OCI-LY1 (cell line): ENCODE measurements at regions not wholly inside any gene's neighbourhood (a gene's known extent, or its start where the extent isn't known, plus 50 kb on each side); places are given as distances from the start of the nearest gene placed in this dataset.

Experiments used
- H2AFZ ChIP-seq: fragments of 200-600 bp; sonication (generic), shearing (Covaris generic); 2 replicates; pipeline ENCODE4 v1.6.0; 2014; ENCODE audit warnings: antibody characterized with exemption, mild to moderate bottlenecking, low read length
- H3F3A ChIP-seq: fragments of 200-600 bp; sonication (generic), shearing (Covaris generic); 2 replicates; pipeline ENCODE4 v1.6.0; 2014; ENCODE audit warnings: mild to moderate bottlenecking, antibody characterized with exemption, low read length, moderate library complexity; ENCODE audit not compliant: insufficient read depth
- H3K27ac ChIP-seq: fragments of 200-600 bp; sonication (generic); 2 replicates; pipeline ENCODE4 v1.5.1; 2014; ENCODE audit warnings: low read length, mixed run types, mild to moderate bottlenecking, low read depth; ENCODE audit not compliant: poor library complexity, severe bottlenecking
- H3K27me3 ChIP-seq: fragments of 200-600 bp; sonication (generic); 2 replicates; pipeline ENCODE4 v1.6.0; 2014; ENCODE audit warnings: antibody characterized with exemption, mild to moderate bottlenecking, low read length, moderate library complexity; ENCODE audit not compliant: insufficient read depth
- H3K36me3 ChIP-seq: fragments of 200-600 bp; sonication (generic); 2 replicates; pipeline ENCODE4 v1.6.1; 2014; ENCODE audit warnings: mild to moderate bottlenecking, antibody characterized with exemption, low read length, moderate library complexity, mixed read lengths; ENCODE audit not compliant: insufficient read depth
- H3K4me1 ChIP-seq: fragments of 200-600 bp; sonication (generic); 2 replicates; pipeline ENCODE4 v1.5.1; 2014; ENCODE audit warnings: mild to moderate bottlenecking, low read length, moderate library complexity; ENCODE audit not compliant: insufficient read depth, severe bottlenecking
- H3K4me2 ChIP-seq: fragments of 200-600 bp; sonication (generic), shearing (Covaris generic); 2 replicates; pipeline ENCODE4 v1.6.1; 2014; ENCODE audit warnings: low read length
- H3K4me3 ChIP-seq: fragments of 200-600 bp; sonication (generic); 2 replicates; pipeline ENCODE4 v1.5.1; 2014; ENCODE audit warnings: low read length, low read depth, mild to moderate bottlenecking, mixed read lengths; ENCODE audit not compliant: poor library complexity, severe bottlenecking
- H3K79me2 ChIP-seq: fragments of 200-600 bp; shearing (Covaris generic); 2 replicates; pipeline ENCODE4 v1.6.1; 2016; ENCODE audit warnings: mixed run types, low read length, mixed read lengths; ENCODE audit not compliant: insufficient read depth
- H3K9ac ChIP-seq: fragments of 200-600 bp; sonication (generic), shearing (Covaris generic); 2 replicates; pipeline ENCODE4 v1.6.1; 2014; ENCODE audit warnings: mild to moderate bottlenecking, low read length, mixed read lengths
- H3K9me2 ChIP-seq: fragments of 200-600 bp; sonication (generic), shearing (Covaris generic); 2 replicates; pipeline ENCODE4 v1.6.1; 2014; ENCODE audit warnings: low read depth, mild to moderate bottlenecking, low read length, mixed read lengths
- H3K9me3 ChIP-seq: fragments of 200-600 bp; shearing (Covaris generic); 2 replicates; pipeline ENCODE4 v1.6.1; 2014; ENCODE audit warnings: low read length, mixed read lengths
- H4K20me1 ChIP-seq: fragments of 200-600 bp; sonication (generic), shearing (Covaris generic); 2 replicates; pipeline ENCODE4 v1.6.0; 2016; ENCODE audit warnings: mild to moderate bottlenecking, low read length; ENCODE audit not compliant: insufficient read depth
- EZH2 ChIP-seq: fragments of 200-600 bp; sonication (generic), shearing (Covaris generic); IDR thresholded peaks from 2 replicates; pipeline ENCODE4 v1.8.0; 2017; ENCODE audit warnings: borderline replicate concordance, mixed run types, mild to moderate bottlenecking, antibody characterized with exemption, low read length, moderate library complexity, mixed read lengths
- TF ChIP-seq, protein P1 (sequence below): fragments of 200-600 bp; sonication (generic), shearing (Covaris generic); IDR thresholded peaks from 2 replicates; pipeline ENCODE4 v1.5.1; 2017; ENCODE audit warnings: mild to moderate bottlenecking, antibody characterized with exemption, low read length, moderate library complexity, mixed read lengths

DNA sequence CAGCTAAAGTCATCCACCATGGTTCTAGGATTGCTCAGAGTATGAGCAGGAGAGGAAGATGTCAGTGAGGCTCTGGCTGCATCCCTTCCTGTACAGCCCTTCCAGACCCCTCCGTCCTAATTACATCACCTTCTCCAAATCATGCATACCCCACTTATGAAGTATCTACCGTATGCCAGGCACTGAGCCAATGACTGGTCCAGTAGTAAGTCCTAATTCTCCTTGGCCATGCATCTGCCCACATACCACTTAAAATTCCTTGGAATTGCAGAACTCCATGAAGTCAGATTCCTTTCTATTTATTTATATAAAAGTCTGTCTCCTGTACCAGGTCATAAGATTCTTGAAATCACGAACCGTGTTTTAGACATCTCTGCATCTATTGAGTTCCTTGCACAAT is 106.1 kb downstream of the SEC16B start:
- TF ChIP-seq, protein P1, sequence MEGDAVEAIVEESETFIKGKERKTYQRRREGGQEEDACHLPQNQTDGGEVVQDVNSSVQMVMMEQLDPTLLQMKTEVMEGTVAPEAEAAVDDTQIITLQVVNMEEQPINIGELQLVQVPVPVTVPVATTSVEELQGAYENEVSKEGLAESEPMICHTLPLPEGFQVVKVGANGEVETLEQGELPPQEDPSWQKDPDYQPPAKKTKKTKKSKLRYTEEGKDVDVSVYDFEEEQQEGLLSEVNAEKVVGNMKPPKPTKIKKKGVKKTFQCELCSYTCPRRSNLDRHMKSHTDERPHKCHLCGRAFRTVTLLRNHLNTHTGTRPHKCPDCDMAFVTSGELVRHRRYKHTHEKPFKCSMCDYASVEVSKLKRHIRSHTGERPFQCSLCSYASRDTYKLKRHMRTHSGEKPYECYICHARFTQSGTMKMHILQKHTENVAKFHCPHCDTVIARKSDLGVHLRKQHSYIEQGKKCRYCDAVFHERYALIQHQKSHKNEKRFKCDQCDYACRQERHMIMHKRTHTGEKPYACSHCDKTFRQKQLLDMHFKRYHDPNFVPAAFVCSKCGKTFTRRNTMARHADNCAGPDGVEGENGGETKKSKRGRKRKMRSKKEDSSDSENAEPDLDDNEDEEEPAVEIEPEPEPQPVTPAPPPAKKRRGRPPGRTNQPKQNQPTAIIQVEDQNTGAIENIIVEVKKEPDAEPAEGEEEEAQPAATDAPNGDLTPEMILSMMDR: no peak
- no peak for TF ChIP-seq EZH2
- Histone ChIP-seq H3K27me3 (no peaks in the 10 kb centered on the region), H3K4me3 (no peak overlapping the region), H3F3A (no peaks in the 10 kb centered on the region), H3K9me2 (no peaks in the 10 kb centered on the region), H3K79me2 (no peaks in the 10 kb centered on the region), H3K9ac (no peak overlapping the region), H3K27ac (no peak overlapping the region), H4K20me1 (no peaks in the 10 kb centered on the region), H3K9me3 (no peaks in the 10 kb centered on the region), H2AFZ (no peak overlapping the region), H3K4me1 (no peaks in the 10 kb centered on the region), H3K36me3 (no peaks in the 10 kb centered on the region), H3K4me2 (no peak overlapping the region)

DNA sequence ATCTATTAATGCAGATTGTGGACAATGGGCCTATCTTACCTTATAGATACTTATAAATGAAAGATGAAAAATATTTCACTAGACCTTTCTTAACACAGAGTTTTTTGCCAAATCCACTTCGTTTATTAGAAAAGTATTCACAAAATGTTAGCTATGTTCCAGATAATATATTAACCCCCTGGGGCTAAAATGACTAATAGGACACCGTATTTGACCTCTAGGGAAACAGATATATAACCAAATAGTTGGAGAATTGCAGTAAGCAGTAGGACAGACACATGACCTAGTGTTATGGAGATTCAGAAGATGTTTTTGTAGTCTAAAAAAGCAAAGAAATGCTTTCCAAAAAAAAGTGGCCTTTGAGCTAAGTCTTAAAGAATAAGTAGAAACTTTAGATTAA is 106.9 kb downstream of the SEC16B start:
- Histone ChIP-seq H3K36me3 (no peaks in the 10 kb centered on the region), H3K4me3 (no peak overlapping the region), H3K27me3 (no peaks in the 10 kb centered on the region), H3F3A (no peaks in the 10 kb centered on the region), H2AFZ (no peak overlapping the region), H3K79me2 (no peaks in the 10 kb centered on the region), H3K27ac (no peak overlapping the region), H3K9me3 (no peaks in the 10 kb centered on the region), H3K4me2 (no peak overlapping the region), H3K9ac (no peak overlapping the region), H4K20me1 (no peaks in the 10 kb centered on the region), H3K4me1 (no peaks in the 10 kb centered on the region), H3K9me2 (no peaks in the 10 kb centered on the region)
- TF ChIP-seq EZH2: no peak
- TF ChIP-seq, protein P1: no peak

DNA sequence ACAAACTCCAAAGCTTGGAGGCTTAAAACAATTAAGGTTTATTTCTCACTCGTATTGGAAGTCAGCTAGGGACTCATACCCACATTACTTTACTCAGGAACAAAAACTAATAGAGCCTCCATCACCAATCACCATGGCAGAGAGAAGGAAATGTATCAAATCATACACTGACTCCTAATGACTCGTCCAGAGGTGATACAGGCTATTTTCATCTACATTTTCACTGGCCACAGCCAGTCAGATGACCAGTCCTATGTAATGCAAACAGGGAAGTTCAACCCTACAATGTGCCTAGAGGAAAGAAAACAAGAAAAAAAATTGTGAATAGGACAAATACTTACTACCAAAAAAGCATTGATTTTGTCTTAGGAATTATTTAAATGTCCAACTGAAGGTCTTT is 110.3 kb downstream of the SEC16B start:
- H3K4me2 ChIP-seq: no peak overlapping the region
- H3K4me1 ChIP-seq: no peaks in the 10 kb centered on the region
- H3K4me3 ChIP-seq: no peak overlapping the region
- no peaks in the 10 kb centered on the region for H3K79me2 ChIP-seq
- no peaks in the 10 kb centered on the region for H3F3A ChIP-seq
- no peak overlapping the region for H3K27ac ChIP-seq
- no peaks in the 10 kb centered on the region for H3K36me3 ChIP-seq
- H4K20me1 ChIP-seq: no peaks in the 10 kb centered on the region
- TF ChIP-seq, protein P1: no peak
- TF ChIP-seq EZH2: no peak
- H2AFZ ChIP-seq: no peak overlapping the region
- H3K27me3 ChIP-seq: no peaks in the 10 kb centered on the region
- H3K9me3 ChIP-seq: no peaks in the 10 kb centered on the region
- H3K9ac ChIP-seq: no peak overlapping the region
- H3K9me2 ChIP-seq: no peaks in the 10 kb centered on the region
